ENCODE measurements at regions not wholly inside any gene's neighbourhood (a gene's known extent, or its start where the extent isn't known, plus 50 kb on each side); places are given as distances from the start of the nearest gene placed in this dataset.

DNA sequence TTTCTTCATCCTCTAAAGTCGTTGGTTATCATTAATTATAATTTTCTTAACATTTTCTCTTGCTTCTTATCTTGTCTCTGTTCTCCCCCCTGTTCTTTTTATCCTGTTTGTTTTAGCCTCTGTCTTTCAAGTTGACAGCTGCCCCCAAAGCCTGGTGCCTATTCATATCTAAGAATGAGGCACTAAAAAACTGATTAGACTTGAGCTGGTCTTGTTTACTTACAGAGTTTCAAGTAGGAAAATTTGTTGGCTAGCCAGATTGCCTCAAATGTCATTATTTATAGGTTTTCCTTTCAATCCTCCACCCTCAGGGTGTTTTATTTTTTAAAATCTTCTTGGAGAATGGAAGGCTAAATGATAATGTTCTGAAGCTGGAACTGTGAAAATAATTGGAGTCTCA, 236.0 kb downstream of the UTP18 start:
- peak; percentile 42 for DNase-seq

DNA sequence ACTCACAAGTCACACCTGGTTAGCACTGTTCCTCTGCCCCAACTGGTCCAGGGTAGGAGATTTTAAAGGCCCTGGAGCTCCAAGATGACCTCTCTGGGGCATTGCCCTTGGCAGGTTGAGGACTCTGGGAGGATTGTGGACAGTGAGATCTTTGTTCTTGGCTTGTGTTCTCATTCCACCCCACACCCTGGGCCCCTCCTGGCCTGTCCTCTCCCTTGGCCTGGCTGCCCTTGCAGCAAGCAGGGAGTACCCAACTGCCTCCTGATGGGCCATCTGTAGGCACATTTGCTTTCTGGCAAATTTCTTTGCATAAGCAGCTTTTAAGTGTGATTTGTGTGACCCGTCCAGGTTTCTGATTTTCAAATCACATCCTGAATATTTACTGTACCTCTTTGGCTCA, 239.6 kb downstream of the UTP18 start:
- peak; percentile 37 for DNase-seq

DNA sequence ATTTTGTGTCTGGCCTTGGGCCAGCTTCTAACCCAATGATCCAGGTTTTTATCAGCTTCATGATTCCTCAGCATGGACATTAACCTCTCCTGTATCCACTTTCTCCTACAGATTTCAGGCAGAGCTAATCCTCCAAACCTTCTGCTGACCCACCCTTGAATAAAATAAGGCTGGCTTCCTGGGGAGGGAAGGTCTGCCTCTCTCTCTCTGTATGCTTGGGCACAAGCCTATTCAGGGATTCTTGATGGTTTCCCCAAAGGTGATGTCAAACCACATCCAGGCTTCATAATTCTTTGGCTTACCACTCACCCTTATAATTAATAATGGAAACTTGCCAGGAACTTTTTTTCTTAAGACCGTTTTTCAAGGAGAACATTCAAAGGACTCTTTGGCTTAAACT, 240.1 kb downstream of the UTP18 start:
- peak; percentile 39 for DNase-seq

DNA sequence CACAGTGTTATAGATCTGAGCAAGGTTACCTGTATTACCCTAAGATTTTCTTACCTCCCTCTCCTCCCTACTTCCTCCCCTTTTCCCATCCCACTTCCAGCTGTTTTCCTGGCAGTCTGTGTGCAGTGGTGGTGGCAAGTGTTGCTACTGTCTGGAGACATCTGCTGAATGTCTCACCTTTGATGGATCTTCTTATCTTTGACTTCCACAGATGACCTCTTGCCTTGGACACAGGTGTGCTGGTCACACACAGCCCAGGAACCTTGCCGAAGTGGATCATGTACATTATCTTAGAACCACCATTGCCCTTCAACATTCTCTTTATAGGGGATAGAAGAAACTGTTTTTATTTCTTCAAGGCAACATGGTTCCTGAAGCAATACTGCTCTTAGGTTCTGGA, 245.1 kb downstream of the UTP18 start:
- DNase-seq: no peak

DNA sequence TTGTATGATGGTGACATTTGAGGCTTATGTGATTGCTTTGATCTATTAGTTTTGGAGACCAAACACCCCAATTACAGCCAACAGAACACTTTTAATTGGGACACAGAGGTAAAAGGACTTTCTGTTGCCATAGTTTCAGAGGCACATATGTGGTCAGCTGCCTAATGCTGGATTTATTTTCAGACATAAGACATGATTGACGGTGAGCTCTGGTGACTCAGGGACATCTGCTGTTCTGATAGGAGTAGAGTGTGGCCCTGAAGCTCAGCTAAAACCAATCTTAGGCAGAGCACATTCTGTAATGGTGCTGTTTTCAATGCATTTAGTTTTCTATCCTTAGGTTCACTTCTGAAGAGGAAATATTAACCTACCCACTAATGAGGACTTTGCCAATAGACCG, 247.1 kb downstream of the UTP18 start:
- no peak for DNase-seq

DNA sequence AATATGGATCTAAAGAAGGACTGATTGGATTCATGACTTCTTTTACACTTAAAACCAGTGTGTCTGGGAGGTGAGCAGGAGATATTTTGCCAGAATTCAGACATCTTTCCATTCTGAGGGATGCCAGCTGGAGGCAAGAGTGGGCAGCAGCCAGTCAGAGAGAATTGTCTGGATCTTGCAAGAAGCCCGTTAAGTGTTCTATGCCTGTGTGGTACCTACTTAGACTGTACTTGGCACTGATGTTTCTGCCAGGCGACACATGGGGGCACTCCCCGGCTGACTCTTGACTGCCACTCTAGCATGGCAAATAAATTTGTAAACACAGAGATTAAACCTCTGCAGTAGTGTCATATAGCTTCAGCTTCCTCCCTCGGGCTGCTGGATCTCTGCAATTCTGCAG, 247.7 kb downstream of the UTP18 start:
- DNase-seq: peak; percentile 8

DNA sequence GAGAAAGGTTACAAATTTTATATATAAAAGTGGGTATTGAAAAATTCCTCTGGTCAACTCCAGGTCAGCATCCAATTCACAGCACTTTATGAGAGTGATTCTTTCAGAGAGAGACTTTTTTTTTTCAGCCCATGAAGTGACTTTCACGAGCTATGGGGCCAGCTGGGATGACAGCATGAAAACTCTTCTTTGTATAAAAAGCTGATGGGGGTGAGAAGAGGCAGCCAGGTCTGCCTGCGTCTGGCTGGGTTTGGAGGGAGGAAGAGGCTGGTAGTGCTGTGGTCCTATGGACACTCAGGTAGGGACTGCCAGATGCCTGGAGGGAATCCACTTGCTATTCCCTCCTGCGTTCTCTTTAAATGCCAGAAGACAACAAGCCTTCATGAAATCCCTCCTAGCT, 250.6 kb downstream of the UTP18 start:
- DNase-seq: no peak

DNA sequence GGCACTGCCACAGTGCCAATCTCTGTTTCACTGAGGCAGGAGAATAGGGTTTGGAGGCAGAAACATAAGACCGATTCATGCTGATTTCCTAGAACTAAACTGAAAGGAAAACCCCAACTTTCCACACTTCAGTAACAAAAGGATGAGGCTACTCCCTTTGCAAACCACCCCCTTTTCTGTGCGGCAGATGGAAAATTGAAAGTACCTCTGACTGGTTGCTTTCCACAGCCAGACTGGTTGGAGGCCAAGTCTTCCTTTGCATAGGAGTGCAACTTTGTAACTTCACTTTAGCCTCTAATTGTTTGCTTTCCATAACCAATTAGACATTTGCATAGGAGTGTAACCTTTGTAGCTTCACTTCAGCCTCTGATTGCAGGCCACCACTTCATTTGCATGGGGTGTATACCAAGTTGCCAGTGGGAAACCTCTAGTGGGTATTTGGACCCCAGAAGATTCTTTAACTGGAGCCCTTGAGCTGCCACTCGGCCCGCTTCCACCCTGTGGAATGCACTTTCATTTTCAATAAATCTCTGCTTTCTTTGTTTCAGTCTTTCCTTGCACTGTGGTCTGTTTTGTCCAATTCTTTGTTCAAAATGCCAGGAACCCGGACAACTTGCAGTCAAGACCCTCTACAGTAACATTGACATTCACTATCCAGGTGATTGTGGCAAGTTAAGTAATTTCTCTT, 252.0 kb downstream of the UTP18 start:
- no peak for DNase-seq

DNA sequence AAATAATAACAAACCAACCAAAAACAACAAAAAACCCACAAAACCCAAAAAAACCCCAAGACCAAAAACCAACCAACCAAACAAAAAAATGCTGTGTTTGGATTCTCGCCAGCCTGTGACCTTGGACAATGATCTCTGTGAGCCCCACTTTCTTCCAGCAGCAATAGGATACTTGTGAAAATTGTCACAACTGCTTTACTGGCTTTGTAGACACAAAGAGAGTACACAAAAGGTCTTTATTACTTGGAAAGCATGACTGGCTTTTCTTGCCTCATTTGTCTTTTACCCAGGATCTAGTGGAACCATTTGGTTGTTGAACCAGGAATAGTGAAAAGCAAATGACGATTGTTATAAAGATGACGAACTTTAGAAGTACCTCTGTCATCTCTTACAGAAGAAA, 256.6 kb downstream of the UTP18 start:
- no peak for DNase-seq

DNA sequence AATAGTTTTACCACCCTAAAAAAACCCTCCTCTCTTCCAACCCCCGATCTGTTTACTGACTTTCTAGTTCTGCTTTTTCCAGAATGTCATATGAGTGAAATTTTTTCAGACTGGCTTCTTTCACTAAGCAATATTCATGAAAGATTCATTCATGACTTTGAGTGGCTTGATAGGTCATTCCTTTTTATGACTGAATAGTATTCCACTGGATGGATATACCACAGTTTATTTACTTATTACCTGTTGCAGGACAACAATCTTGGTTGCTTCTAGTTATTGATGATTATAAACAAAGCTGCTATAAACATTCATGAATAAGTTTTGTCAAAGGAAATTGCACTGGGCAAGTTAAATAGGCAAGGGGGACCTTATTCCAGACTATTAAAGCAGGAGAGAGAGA, 264.2 kb downstream of the UTP18 start:
- no peak for DNase-seq

DNA sequence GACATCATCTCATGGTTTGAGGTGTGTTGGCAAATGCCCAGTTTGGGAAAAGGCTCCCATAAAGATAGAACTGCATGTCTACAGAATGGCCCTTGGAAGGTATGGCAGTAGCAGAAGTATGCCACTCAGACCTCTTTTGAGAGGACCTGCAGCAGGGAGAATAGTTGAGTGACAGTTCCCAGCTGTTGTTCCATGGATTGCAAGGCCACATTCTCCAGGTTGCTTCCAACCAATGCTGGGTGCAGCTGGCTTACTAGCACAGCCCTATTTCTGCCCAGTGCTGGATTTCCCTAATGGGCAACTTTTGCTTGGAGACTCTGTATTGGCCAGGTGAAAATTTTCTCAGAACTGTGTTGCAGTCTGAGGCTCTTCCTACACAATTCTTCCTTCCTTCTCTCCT, 266.2 kb downstream of the UTP18 start:
- no peak for DNase-seq

DNA sequence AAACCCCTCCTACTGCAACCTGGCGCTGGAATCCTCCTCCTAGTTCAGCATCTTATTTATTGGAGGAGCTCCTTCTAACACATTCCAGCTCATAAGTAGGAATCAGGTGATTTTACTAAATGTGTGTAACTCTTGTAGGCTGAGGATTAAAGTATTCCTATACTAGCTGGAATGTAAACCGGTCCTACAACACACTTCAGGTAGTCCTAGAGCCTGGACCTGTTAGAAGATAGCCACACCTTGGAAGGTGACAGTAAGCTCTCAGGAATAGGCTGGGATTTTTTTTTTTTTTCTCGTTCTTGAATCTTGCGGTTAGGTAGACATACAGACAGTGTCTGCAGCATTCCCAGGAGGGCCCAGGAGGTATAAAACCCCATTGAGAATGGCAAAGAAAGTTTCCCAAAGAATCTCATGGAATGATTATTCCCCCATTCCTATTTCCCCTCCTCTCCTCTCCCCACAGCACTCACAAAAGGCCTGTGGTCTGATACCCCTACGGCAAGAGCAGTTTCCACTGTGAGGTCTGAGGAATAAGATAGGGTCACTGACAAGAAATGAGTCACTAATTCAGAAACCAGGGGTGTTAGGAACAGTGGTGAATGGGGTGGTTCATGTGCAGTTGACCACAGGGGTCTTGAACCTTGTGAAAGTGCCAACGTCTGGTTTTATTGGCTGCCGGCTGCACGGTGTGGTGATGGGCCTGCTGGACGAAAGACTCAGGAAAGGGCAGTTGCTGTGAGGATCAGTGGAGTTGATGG, 267.1 kb downstream of the UTP18 start:
- no peak for DNase-seq

DNA sequence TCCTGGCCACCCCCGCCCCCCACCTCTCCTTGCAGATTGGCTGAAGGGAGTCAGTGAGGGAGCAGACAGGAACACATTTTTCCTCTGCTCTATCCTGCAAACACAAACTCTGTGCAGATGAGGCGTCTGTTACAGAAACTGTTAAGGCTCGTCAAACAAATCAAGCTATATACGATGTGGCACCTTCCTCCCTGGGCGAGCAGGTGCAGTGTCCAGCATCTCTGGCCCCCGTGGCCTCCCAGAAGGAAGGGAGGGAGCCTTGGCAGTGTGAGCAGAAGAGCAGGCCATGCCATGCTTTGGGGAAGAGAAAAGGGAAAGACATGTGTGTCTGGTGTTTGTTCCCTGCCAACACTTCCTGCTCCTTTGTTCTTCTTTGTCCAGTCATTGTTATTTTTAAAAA, 267.8 kb downstream of the UTP18 start:
- DNase-seq: no peak

DNA sequence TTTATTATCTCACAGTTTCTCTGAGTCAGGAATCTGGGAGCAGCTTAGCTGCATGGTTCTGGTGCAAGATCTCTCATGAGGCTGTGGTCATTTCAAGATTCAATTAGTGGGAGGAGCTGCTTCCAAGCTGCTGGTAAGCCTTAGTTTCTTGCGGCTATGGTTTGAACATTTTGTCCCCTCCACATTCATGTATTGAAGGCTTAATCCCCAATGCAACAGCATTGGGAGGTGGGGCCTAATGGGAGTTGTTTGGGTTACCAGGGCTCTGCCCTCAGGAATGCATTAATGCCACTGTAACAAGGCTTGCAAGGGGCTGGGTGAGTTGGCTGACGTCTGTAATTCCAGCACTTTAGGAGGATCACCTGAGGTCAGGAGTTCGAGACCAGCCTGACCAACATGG, 272.9 kb downstream of the UTP18 start:
- no peak for DNase-seq

DNA sequence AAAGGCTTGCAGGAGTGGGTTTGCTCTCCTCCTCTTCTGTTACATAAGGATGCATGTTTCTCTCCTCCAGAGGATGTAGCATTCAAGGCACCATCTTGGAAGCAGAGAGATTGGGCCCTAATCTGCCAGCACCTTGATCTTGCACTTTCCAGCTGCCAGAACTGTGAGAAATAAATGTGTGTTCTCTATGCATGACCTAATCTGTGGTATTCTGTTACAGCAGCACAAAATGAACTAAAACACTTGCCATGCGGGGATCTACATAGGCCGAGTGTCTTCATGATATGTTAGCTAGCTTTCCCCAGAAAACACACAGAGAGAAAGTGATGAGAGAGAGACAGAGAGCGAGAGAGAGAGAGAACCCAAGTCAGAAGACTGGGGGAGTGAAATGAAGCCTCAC, 273.5 kb downstream of the UTP18 start:
- DNase-seq: no peak

DNA sequence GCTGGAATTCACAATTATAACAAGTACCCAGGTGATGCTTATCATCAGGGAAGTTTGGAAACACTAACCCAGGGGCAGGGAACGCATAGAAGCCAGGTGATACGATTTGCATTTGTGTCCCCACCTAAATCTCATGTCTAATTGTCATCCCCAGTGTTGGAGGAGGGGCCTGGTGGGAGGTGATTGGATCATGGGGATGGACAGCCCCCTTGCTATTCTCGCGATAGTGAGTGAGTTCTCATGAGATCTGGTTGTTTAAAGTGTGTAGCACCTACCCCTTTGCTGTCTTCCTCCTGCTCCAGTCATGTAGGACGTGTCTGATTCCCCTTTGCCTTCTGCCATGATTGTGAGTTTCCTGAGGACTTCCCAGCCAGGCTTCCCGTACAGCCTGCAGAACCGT, 276.3 kb downstream of the UTP18 start:
- DNase-seq: no peak

DNA sequence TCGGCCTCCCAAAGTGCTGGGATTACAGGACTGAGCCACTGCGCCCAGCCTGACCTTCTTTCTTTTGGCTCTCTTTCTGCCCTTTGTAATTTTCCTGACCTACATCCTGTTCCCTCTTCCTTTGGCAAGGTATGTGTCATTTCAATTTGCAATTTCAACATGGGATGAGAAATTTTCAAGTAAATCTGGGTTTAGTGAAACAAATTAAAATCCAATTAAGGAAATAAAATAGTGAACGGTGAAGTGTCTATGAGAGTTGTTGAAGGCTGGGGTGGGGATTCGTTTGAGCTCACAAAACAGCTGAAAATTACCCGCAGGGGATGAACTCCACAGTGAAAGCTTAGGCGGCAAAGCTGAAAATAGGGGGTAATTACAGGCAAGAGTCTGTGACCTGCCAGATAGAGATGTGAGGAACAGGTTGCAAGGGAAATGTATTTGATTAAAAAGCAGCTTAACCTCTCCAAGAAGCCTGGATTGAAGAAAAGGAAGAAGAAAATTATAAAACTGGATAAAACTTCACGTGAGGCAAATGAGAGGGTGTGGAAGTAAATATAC, 277.7 kb downstream of the UTP18 start:
- peak; percentile 35 for DNase-seq

DNA sequence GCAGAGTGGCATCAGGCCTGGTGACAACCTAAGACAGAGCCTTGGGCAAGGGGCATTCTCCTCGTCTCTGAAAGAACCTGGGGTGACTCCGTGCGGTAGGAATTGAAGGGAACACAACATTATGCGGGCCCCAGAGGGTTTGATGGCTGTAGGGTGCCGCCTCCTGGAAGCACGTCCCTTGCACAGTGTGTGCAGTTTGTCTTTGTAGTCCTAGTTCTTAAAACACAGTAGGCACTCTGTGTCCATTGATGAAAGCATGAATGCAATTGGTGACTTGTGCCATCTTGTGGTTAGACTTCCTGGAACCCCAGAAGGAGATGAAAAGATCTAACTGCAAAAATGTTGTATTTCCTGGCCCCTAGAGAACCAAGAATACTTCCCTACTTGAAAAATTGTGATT, 279.8 kb downstream of the UTP18 start:
- DNase-seq: peak; percentile 36

DNA sequence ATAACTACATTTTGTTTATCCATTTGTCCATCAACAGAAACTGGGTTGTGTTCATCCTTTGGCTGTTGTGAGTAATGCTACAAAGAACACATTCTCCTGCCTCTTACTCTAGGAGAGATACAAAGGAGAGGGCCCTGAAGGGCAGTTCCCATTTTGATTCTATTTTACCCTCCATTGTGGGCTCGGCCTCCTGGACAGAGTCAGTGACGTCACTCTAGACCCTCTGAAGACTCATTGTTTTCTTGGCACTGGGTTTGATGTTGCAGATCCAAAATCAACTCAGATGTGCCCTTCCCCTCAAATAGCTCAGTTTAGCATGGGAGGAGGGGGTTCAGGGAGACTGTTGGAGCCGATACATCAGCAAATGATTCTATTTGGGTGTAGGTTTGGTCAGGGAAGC, 280.9 kb downstream of the UTP18 start:
- DNase-seq: no peak

DNA sequence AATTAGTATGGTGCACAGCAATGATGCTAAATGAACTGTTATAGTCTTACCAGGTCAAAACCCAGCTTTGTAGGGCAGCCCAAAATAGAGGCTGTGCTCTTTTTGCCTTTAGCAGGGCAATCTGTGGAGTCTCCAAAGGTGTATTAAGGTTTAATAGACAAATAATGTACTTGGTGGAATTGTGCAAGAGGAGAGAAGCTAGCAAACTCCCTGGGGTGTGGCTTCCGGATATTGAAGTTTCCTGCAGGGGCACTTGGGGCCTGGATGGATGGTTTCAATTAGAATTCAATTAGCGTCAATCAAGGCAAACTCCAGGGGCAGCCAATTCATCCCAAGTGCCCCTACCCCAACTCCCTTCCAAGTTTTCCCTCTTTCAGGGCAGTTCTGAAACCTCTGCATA, 285.8 kb downstream of the UTP18 start:
- DNase-seq: no peak

DNA sequence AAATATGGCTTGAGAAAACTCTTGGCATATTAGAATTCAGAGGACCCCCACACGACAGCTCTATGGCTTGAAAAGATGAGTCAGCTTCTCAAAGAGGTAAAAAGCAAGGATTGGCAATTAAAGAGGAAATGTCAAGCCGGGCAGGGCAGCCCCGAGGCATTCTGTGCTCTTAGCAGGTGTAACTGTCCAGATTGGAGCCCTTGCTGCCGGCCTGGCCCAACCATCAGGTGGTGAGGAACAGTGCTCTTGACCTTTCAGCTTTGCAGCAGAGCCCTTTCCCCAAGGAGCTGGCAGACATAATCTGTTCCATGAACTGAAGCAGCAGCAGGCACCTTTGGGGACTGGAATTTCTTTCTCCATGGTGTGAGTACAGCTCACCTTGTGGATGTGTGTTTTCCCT, 287.8 kb downstream of the UTP18 start:
- peak; percentile 22 for DNase-seq

DNA sequence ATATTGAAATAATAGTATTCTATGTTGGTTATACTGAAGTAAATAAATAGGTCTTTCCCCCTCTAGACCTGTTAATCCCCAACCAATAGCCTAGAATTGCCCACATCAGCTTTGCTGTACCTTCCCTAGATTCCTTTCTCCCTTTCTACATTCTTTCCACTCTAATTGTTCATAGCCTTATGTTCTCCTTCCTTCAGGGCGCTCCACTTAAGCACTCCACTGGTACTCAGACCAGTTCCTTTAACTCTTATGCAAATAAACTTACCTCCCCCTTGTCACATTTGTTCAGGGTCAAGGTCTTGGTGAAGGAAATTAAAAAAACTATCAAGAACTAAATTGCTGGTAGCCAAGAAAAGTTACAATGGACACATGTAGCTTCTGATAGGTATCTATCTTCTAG, 294.8 kb downstream of the UTP18 start:
- no peak for DNase-seq

DNA sequence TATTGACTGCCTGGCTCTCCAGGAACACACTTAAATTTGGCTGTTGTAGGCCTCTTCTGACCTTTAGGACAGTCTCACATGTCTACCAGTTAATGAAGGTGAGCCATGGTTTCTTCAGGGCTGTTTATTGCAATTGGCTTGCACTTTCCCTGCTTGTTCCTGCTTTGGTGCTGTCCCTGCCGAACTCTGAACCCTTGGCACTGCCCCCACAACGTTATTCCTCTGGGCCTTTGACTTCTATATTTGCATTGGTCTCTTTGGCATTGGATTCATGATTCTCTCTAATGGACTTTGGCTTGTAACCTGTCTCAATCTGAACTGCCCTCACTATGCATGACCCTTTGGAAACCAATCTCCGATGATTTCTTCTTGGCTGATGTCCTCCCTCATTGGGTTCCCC, 299.4 kb downstream of the UTP18 start:
- DNase-seq: no peak

DNA sequence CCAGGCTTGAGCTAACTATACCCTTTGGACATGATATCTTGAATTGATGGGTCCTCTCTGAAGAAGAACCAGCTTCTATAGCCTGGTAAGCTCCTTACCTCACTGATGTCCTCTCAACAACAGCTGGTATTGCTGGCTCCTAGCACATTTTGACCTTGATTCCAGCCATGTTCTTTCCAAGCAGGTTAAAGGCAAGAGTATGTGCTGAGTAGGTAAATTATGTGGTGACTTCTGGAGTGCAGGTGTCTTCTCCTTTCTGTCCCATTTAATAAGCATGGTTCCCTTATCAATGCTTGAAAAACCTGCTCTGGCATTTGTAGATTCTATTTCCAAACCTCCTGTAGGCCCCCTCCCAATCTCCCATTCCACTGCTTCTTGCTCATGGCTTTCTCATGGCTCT, 300.1 kb downstream of the UTP18 start:
- no peak for DNase-seq

DNA sequence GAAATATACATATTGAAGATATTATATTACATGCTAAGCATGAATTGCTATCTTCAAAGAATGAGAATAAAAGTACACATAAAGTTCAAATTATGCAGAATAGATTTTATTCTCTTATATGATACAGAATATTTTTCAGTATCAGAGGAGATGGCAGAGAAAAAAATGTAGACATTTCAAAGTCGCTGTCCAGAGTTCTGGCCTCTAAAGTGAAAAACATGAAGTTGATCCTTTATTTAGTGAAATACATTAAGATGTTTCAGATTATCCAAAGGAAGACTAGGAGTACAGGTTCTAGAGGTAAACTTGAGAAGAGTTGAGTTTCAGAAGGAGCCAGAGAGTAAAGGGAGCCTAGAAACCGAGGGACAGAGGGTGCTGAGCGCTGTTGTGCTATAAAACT, 303.6 kb downstream of the UTP18 start:
- DNase-seq: no peak

Data from NCI-H69 (cell line).